ENCODE measurements at regions not wholly inside any gene's neighbourhood (a gene's known extent, or its start where the extent isn't known, plus 50 kb on each side); places are given as distances from the start of the nearest gene placed in this dataset.

- no peak for DNase-seq
These were observed 205.9 kb downstream of the IKZF2 start for GRCh38 chr2:212945526-212945925.

DNA sequence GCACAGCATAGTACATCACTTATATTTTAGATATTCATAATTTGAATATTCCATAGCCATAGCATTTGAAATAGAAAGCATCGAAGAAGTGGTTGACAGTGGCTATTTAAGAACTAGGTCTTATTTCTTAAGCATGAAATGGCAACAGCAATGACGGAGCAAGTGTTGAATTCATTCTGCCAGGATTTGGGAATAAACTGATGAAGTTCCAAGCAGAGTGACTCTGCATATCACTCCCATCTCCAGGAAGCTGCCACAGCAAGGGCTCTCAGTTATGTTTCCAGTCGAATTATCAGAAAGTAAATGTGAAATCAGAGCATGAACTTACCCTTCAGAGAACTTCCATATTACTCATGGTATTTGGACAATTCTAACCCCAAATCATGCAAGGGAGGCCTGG is 208.1 kb downstream of the IKZF2 start:
- no peak for DNase-seq

DNA sequence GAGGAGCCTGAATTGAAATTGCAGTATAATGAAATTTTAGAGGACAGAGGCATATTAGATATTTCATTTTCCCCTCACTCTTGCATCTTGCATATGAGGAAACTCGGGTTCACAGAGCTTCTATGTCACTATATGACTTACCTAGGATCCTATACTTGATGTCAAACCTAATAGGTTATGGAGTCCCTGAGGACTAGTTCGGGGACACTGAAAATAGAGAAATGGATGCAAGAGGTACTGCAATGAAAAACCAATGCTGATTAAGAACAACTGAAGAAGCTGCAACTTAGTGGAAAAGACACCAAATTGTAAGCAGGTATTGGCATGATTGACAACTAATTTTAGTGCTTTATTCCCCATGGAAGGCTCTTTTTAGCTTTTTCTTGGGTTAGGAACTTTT is 210.1 kb downstream of the IKZF2 start:
- DNase-seq = no peak

DNA sequence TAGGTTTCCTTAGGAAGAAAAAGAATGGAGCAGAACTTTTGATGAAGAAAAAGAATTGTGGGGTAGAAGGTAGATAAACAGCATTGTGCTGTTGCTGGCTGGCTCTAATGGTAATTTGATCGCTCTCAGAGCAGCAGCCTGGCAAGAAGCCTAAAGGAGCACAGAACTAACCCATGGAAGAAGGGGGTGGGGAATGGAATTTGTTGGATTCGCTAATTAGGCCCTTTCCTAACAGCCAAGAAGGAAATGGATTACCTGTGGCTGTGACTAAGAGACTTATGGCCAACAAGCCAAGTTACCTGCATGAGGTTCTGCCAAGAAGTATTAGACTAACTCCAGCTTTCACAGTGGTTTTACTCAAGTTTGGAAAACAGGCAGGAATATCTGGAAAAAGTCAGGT is 210.6 kb downstream of the IKZF2 start:
- peak; percentile 7 for DNase-seq

DNA sequence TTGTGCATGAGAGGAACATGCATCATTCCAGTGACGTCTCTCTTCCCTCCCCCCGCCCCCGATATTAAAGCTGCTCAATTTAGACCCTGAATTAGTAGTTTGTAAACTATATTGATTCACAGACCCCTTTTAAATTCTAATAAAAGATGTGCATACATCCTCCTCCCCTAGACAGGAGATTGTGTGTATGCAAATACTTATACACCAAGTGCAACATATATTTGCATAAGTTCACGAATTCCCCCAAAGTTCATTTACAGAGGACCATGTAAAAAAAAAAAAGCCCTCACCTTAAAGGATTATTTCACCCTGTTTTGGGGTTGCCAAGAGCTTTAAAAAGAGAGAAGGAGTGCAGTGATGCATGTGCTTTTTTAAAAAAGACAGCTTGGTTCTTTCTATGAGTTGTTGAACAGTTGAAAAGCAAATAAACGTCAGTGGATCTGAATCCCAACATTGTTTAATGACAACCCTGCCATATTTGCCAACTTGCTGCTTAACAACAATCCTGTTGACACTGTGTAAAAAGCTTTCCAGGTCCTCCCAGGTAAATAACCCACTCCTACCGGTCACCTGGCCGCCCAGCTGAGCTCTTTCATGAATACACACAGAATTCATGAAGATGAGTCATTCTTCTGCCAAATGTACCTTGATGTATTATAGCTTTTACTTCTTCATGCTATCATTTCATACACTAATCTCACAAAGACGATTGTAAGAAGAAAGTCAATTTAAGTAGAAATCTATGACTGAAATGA is 211.5 kb downstream of the IKZF2 start:
- no peak for DNase-seq

DNA sequence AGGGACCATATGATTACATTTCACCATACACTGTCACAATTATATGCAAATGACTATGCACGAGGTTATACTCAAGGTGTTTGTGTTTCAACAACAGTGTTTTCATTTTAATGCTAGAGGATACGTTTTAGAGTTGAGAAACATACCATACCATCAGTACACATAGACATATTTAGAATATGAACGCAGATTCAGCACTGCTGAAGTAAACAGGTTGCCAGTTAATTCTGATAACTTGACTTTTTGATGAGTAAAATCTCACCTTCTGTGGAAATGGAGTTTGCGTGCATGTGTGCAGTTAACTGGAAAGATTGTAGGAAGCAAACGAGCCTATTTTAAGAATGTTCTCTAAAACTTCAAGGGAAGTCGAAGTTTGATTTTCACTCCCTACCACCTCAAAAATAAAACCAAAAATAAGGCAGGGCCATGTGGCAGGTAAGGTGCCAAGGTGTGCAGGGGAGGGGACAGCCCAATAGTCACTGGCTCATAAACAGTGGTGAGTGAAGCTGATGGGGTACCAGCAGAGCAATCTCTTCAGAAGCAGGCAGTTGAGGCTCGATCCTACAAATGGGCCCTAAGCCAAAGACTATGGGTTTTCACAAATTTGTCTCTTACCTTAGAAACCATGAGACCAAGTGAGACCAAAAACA is 213.1 kb downstream of the IKZF2 start:
- DNase-seq = no peak

GRCh38 chr2:212936572-212936971 is 214.8 kb downstream of the IKZF2 start:
- no peak for DNase-seq

DNA sequence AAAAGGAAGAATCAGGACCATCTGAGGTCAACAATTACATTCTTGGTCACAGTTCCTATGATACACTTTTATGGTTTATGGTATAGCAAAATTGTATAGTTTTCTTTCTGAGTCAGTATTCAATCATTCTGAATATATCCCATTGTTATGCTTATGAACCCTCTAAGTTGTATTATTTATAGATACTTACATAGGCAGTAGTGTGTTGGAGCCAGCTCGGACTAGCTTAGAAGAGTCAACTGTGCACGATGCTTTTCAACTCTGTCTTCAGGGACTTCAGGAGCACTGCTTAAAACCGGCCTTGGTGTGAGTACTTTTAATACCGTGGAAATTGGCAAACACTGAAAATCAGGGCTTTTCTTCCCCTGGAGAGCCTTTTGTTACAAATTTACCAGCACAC is 215.7 kb downstream of the IKZF2 start:
- DNase-seq = no peak

DNA sequence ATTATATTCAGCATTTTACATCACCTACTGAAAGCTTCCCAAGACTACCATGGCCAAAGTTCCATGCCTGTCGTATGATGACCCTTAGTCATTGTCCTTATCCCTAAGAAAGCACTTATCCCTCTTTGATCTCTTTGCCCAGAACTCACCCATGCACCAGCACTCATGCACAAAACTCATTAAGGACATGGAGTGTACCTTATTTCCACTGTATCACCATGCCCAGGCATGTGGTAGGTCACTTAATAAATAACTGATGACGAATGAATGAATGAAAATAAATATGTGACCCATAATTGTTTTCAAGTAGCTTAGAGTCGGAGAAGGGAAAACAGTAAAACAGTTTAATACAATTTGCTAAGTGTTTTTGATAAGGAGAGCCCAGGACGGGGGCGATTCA is 220.1 kb downstream of the IKZF2 start:
- no peak for DNase-seq

DNA sequence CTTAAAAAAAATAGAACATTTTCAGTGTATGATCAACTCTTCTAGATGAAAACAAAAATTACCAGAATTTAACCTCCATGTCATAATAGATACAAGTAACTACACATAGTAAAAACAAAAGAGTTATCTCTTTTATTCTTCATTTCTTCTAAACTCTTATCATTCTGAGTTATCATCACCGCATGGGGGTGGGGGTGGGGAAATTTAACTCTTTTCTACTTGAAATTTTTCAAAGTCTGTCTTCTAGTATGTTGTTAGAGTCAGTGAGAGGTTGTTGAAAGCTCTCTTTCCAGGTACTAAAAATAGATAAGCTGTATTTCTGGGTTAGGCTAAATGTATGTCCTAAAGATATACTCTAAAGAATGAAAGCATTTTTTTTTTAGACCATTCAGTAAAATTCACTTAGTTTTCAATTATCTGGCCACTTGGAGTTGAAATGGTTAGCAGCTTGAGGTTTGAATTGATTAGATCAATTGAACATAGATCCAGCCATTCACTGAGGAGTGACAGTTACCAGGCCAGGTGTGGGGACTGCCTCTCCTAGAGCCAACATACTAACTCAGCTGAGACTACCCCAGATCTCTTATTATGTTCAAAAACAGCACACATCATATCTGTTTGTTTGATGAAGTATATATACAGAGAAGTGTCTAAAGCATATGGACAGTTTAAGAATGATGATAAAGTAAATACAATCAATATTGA is 220.7 kb downstream of the IKZF2 start:
- DNase-seq = no peak

DNA sequence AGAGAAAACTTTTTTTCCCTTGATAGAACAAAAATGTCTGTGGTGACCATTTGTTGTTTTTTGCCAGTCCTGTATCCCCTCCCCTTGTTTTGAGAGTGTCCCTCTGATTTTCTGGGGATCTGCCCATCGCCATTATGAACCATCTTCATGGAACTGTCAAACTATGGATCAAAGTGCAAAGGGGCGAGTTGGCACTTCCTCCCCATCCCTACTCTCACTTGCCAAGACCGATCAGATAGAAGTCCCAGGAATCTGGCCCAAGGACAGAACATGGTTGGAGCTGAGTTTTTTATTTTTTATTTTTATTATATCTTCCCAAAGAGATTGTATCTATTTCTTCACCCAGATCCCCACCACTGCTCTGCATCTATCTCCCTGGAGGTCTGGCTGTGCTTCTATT is 221.4 kb downstream of the IKZF2 start:
- no peak for DNase-seq

DNA sequence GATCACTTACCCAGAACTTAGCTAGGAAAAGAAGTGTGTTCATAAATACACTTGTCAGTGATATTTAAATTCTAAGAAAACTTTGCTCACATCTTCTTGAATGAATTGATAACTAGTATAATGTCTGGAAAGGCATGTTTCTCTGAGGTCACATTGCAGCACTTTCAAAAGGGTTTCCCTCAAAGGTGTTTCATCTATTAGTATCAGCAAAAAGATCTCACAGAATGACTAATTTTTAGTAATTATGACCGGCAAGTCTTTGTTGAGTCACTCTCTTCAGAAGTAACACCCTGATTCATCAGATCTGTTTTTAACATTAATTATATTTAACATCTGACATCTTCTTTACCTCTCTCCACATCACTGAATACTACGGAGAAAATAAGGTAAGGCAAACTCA is 222.3 kb downstream of the IKZF2 start:
- no peak for DNase-seq

- no peak for DNase-seq
These were observed 222.7 kb downstream of the IKZF2 start for GRCh38 chr2:212928681-212929080.

- no peak for DNase-seq
These were observed 224.5 kb downstream of the IKZF2 start for GRCh38 chr2:212926940-212927339.

DNA sequence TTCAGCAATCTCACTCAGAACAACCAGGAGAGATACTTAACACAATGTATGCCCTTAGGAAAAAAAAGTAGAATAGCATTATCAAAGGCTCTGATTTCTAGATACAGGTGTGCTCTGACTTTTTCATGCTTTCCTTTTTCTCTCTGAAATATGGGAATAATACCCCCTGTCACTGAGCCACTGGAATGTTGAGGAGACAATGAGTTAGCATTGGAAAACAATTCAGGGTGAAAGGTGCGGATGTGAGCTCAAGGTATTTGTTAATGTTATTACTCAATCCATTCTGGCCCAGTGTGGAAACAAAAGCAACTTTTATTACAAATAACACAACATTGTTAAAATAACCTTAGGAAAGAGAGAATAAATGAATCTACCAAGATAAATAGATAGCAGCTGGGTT is 228.0 kb downstream of the IKZF2 start:
- no peak for DNase-seq

GRCh38 chr2:212922701-212923100 is 228.7 kb downstream of the IKZF2 start:
- DNase-seq = no peak

DNA sequence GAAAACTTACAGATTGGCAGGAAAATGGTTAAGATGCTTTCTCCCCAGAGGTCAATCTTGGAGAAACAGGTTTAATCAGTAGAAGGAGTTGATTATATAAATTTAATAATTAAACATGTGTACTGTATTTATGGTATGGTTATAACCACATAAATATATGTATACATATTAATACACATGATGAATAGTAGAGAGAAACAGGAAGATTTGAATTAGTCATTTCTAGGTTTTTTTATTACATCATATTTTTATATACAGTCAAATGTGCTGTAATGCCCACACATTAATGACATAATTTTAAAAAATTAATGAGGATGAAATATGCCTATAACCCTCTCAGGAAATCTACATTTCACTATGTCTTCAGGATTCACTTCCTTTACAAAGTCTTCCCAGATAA is 229.7 kb downstream of the IKZF2 start:
- no peak for DNase-seq

DNA sequence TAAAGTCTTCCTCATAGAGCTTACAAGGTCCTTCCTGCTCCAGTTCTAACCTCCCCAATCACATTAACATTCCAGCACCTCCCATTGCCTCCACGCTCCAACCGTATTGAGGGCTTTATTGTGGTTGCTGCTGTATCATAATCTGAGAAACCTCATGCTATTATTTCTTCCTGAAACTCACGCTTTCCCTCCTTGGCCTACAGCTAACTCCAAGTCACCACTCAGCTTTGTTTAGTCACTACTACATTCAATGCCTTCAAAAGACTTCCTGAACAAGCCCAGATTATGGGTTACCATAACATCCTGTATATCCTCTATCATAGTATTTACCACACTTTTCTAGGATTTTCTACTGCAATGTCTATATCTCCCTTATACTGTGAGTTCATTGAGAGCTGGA is 230.4 kb downstream of the IKZF2 start:
- no peak for DNase-seq

DNA sequence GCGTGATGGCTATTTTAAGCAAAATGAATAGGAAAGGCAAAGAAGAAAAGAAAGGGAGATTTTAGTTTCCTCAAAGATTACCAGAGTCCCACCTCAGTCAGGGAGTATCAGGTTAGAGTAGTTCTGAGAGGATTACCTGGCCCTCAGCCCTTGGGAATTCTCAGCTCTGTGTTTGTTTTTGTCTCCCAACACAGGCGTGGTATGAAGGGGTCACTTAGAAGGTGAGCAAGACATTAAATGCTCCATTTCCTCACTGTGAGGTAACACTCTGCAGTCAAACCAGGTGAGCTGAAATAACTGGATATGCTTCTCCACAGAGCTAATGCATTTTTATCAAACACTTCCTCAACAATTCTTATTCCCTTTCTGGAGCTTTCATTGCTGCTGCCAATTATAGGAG is 232.2 kb downstream of the IKZF2 start:
- DNase-seq = no peak

GRCh38 chr2:212918336-212918735 is 233.1 kb downstream of the IKZF2 start:
- DNase-seq = no peak

DNA sequence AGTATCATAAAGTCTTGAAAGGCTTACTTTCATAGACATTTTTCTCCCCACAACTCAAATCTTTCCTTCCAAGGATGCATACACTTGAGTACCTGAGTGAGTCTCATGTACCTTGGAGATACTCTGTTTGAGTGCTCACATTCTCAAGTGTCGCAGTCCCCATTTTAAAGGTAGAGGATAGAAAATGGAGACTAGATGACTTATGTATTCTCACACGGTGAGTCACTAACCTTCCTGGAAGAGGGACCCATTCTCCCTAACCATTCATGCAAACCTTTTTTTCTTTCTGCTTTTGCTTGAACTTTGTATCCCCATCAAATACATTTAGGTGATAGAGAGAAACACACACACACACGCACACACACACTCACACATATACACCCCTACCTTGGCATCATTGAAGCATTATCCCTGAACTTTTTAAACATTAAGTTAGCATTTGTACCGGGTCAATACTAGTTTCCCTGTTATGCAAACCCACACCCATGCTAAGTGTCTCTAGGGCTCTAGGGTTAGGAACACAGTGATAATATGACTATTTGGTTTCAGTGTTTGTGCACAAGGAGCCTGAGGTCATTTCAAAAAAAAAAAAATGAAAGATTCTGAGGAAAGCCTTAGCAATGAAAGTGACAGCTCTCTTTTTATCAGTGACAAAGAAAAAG is 236.2 kb downstream of the IKZF2 start:
- DNase-seq = no peak

DNA sequence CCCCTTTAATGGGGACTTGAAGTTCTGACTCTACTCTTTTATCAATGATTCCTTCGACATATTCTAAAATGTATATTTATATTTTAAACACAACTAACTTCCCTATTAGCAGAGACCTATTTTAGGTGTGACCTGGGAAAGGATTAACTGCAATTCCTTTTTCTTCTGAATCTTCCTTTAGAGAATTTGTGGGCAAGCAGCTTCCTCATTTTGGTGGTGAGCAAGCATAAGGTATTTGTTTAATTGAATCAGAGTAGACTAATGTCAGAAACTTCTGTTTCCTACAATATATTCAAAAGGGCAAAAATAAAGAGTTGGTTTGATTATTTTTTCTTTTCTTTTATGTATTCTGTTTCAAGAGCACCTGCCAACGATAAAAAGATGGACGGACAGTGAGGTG is 237.0 kb downstream of the IKZF2 start:
- no peak for DNase-seq

DNA sequence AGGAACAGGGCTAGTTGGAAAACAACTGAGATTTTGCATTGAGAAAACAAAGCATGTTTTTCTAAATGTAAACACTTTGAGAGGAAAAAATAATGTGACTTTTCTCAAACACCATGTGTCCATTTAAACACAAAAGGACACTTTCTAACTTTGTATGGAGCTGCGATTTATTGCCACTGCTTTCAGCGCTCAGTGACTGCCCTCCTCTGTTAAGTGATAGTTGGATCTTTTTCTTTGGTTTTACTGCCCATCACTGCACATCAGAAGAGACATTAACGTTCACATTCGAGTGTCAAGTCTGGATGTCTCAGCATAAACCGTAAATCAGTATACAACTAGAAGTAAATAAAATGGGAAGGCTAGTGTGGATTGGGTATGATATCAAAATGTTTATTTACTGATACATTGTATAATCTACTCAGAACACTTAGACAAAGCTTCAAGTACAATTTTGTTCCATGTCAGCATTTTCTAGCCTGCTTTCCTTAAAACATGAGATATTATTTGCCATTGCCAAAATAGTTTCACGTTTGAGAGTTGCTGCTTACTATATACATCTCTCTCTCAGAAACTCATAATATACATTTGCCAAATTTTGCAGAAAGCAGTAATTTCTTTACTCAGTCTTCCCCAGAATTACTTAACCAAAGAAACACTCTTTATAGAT is 237.6 kb downstream of the IKZF2 start:
- no peak for DNase-seq
